ENCODE measurements at regions not wholly inside any gene's neighbourhood (a gene's known extent, or its start where the extent isn't known, plus 50 kb on each side); places are given as distances from the start of the nearest gene placed in this dataset.
"Not testable (repeated sequence)": the region's sequence is repeated elsewhere in the genome, so short reads cannot be mapped to it uniquely, and the experiment has no call there.

- TF ChIP-seq, protein P1, sequence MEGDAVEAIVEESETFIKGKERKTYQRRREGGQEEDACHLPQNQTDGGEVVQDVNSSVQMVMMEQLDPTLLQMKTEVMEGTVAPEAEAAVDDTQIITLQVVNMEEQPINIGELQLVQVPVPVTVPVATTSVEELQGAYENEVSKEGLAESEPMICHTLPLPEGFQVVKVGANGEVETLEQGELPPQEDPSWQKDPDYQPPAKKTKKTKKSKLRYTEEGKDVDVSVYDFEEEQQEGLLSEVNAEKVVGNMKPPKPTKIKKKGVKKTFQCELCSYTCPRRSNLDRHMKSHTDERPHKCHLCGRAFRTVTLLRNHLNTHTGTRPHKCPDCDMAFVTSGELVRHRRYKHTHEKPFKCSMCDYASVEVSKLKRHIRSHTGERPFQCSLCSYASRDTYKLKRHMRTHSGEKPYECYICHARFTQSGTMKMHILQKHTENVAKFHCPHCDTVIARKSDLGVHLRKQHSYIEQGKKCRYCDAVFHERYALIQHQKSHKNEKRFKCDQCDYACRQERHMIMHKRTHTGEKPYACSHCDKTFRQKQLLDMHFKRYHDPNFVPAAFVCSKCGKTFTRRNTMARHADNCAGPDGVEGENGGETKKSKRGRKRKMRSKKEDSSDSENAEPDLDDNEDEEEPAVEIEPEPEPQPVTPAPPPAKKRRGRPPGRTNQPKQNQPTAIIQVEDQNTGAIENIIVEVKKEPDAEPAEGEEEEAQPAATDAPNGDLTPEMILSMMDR (IDR thresholded peaks at IDR 0.05), result not testable (repeated sequence)
- TF ChIP-seq POLR2A (IDR thresholded peaks at IDR 0.05), result not testable (repeated sequence)
Observed at GRCh38 chr13:100762126-100762525, 87.5 kb upstream of the TMTC4 start.
